Esophagus muscularis mucosa (tissue), 4 donors: ENCODE measurements at regions not wholly inside any gene's neighbourhood (a gene's known extent, or its start where the extent isn't known, plus 50 kb on each side); places are given as distances from the start of the nearest gene placed in this dataset.
"Not testable (repeated sequence)": the region's sequence is repeated elsewhere in the genome, so short reads cannot be mapped to it uniquely, and the experiment has no call there.

Experiments
- DNase-seq: peaks from one replicate; pipeline ENCODE4 v3.0.0-alpha.2; 2017; ENCODE audit errors: extremely low spot score
- H3K27ac ChIP-seq, 4 donors: fragments of 200-600 bp; sonication (generic); replicated peaks in 1 of 4; 1 replicate in 3 of 4; 2 replicates in 1 of 4; pipeline ENCODE4 v1.5.1; 2016 to 2019; ENCODE audit warnings: mild to moderate bottlenecking in 1 of 4
- H3K27me3 ChIP-seq, 4 donors: fragments of 200-600 bp; sonication (generic); one replicate each; pipeline versions ENCODE4 v1.5.1 to v1.6.0; 2016 to 2019
- H3K36me3 ChIP-seq, 4 donors: fragments of 200-600 bp; sonication (generic); one replicate each; pipeline ENCODE4 v1.5.1; 2016 to 2019
- H3K4me1 ChIP-seq, 4 donors: fragments of 200-600 bp; sonication (generic); one replicate each; pipeline ENCODE4 v1.5.1; 2016 to 2019
- H3K4me3 ChIP-seq, 4 donors: fragments of 200-600 bp; sonication (generic); 1 replicate in 2 of 4; 2 replicates in 2 of 4; pipeline ENCODE4 v1.5.1; 2016 to 2019; ENCODE audit warnings: mild to moderate bottlenecking in 4 of 4, moderate library complexity in 1 of 4
- H3K9me3 ChIP-seq, 4 donors: fragments of 200-600 bp; sonication (generic); 1 replicate in 3 of 4; 2 replicates in 1 of 4; pipeline ENCODE4 v1.5.1; 2016 to 2019
- CTCF ChIP-seq, 3 experiments: fragments of 200-600 bp in 2 of 3; fragments of 450-650 bp in 1 of 3; sonication (generic) in 2 of 3; IDR thresholded peaks; one replicate each; pipeline ENCODE4 v1.5.1; 2017 to 2019; ENCODE audit warnings: antibody characterized with exemption in 3 of 3, mild to moderate bottlenecking in 2 of 3, moderate library complexity in 1 of 3
- EP300 ChIP-seq: sonication (generic); formaldehyde crosslinking; IDR thresholded peaks from one replicate; pipeline ENCODE4 v1.6.1; 2017; ENCODE audit warnings: antibody characterized with exemption
- POLR2A ChIP-seq: fragments of 450-650 bp; IDR thresholded peaks from one replicate; pipeline ENCODE4 v1.6.1; 2017; ENCODE audit warnings: antibody characterized with exemption, moderate library complexity, mild to moderate bottlenecking, low read depth
- POLR2AphosphoS5 ChIP-seq, 2 donors: sonication (generic); formaldehyde crosslinking; IDR thresholded peaks; one replicate each; pipeline ENCODE4 v1.6.1; 2017; ENCODE audit warnings: antibody characterized with exemption in 2 of 2
- WGBS: methylation state at CpG from one replicate; pipeline ENCODE4 v1.1.5; 2018; 5-methylcytosine and 5-hydroxymethylcytosine counted together
- intact Hi-C: fragments of 100-400 bp; cut with DNase I; formaldehyde crosslinking; loops from one replicate; pipeline ENCODE4 v1.15.1; 2023

GRCh38 chr1:99385852-99386251 lies 121.6 kb downstream of the PLPPR4 start:
- Histone ChIP-seq H3K4me3 (no peak overlapping the region), H3K9me3 (no peaks in the 10 kb centered on the region), H3K4me1 (no peaks in the 10 kb centered on the region), H3K27me3 (no peaks in the 10 kb centered on the region), H3K27ac (no peak overlapping the region), H3K36me3 (no peaks in the 10 kb centered on the region)
- no peak for DNase-seq
- intact Hi-C loops, result no loop called here
- 82% methylated on average over 4 of the region's 4 CpGs for WGBS
- no peak for TF ChIP-seq EP300
- TF ChIP-seq POLR2A, result no peak
- no peak for TF ChIP-seq POLR2AphosphoS5 (IDR thresholded peaks at IDR 0.05)
- TF ChIP-seq CTCF (IDR thresholded peaks at IDR 0.05), result no peak

GRCh38 chr1:99396389-99396788 lies 132.1 kb downstream of the PLPPR4 start:
- Histone ChIP-seq H3K27ac (no peak overlapping the region), H3K27me3 (no peaks in the 10 kb centered on the region), H3K4me3 (no peak overlapping the region), H3K4me1 (peaks cover 0 to 4% (median 0%) of the 10 kb centered on the region in 4 donors), H3K36me3 (no peaks in the 10 kb centered on the region), H3K9me3 (no peaks in the 10 kb centered on the region)
- DNase-seq, result no peak
- intact Hi-C loops, result no loop called here
- 96% methylated on average over 2 of the region's 2 CpGs for WGBS
- TF ChIP-seq POLR2AphosphoS5 (IDR thresholded peaks at IDR 0.05) (no peak), CTCF (IDR thresholded peaks at IDR 0.05) (no peak), POLR2A (no peak), EP300 (no peak)

- Histone ChIP-seq H3K4me3 (no peak overlapping the region), H3K27me3 (no peaks in the 10 kb centered on the region), H3K4me1 (peaks cover 0 to 4% (median 0%) of the 10 kb centered on the region in 4 donors), H3K36me3 (no peaks in the 10 kb centered on the region), H3K9me3 (no peaks in the 10 kb centered on the region), H3K27ac (no peak overlapping the region)
- TF ChIP-seq EP300 (no peak), CTCF (IDR thresholded peaks at IDR 0.05) (no peak), POLR2A (no peak), POLR2AphosphoS5 (IDR thresholded peaks at IDR 0.05) (no peak)
- DNase-seq, result no peak
- 54% methylated on average over 2 of the region's 2 CpGs for WGBS
- intact Hi-C loops, result no loop called here
Observed at GRCh38 chr1:99397029-99397428, 132.7 kb downstream of the PLPPR4 start.

- no peak for TF ChIP-seq CTCF (IDR thresholded peaks at IDR 0.05)
- TF ChIP-seq EP300, result no peak
- no peak for TF ChIP-seq POLR2AphosphoS5 (IDR thresholded peaks at IDR 0.05)
- no peak for TF ChIP-seq POLR2A
- H3K27ac ChIP-seq, result no peak overlapping the region
Observed at GRCh38 chr1:99397863-99398262, 133.6 kb downstream of the PLPPR4 start.

GRCh38 chr1:99401556-99401955 lies 137.3 kb downstream of the PLPPR4 start:
- DNase-seq, H3K9me3 ChIP-seq, H3K27ac ChIP-seq, H3K4me3 ChIP-seq, H3K27me3 ChIP-seq, intact Hi-C loops, H3K36me3 ChIP-seq, H3K4me1 ChIP-seq: not testable (repeated sequence)

More at GRCh38 chr1:99397863-99398262, 133.6 kb downstream of the PLPPR4 start:
- intact Hi-C loops, result no loop called here
- Histone ChIP-seq H3K4me3 (no peak overlapping the region), H3K4me1 (peaks cover 0 to 4% (median 0%) of the 10 kb centered on the region in 4 donors), H3K36me3 (no peaks in the 10 kb centered on the region), H3K27me3 (no peaks in the 10 kb centered on the region), H3K9me3 (no peaks in the 10 kb centered on the region)
- DNase-seq, result no peak

- H3K27ac ChIP-seq, H3K9me3 ChIP-seq, intact Hi-C loops, H3K4me1 ChIP-seq, DNase-seq, H3K4me3 ChIP-seq, H3K27me3 ChIP-seq, H3K36me3 ChIP-seq: not testable (repeated sequence)
- WGBS, result 94% methylated on average over 6 of the region's 7 CpGs
Observed at GRCh38 chr1:99404399-99404798, 140.1 kb downstream of the PLPPR4 start.

GRCh38 chr1:99405325-99405724 lies 141.0 kb downstream of the PLPPR4 start:
- WGBS, result 90% methylated on average over 9 of the region's 9 CpGs
- not testable (repeated sequence) for H3K27me3 ChIP-seq

More at GRCh38 chr1:99405325-99405724, 141.0 kb downstream of the PLPPR4 start:
- H3K4me1 ChIP-seq, DNase-seq, H3K27ac ChIP-seq, H3K9me3 ChIP-seq, H3K36me3 ChIP-seq, intact Hi-C loops, H3K4me3 ChIP-seq: not testable (repeated sequence)
